Mesenchymal stem cell (in vitro differentiated cells and primary cell): ENCODE measurements at regions not wholly inside any gene's neighbourhood (a gene's known extent, or its start where the extent isn't known, plus 50 kb on each side); places are given as distances from the start of the nearest gene placed in this dataset.

Source experiments
- DNase-seq: peaks from one replicate; pipeline ENCODE4 v3.0.0-alpha.2; 2013
- H2AFZ ChIP-seq: one replicate; pipeline ENCODE4 v1.6.1; 2013; ENCODE audit warnings: low read depth, mild to moderate bottlenecking, control low read depth, inconsistent platforms, low read length, moderate library complexity
- H2AK5ac ChIP-seq: 2 replicates; pipeline ENCODE4 v1.6.1; 2013; ENCODE audit warnings: low read length, moderate library complexity, mild to moderate bottlenecking, inconsistent platforms; ENCODE audit not compliant: severe bottlenecking
- H2BK120ac ChIP-seq: one replicate; pipeline ENCODE4 v1.6.1; 2013; ENCODE audit warnings: low read depth, mild to moderate bottlenecking, inconsistent platforms, low read length, moderate library complexity
- H2BK12ac ChIP-seq, 2 experiments: one replicate each; pipeline ENCODE4 v1.6.1; 2013; ENCODE audit warnings: inconsistent platforms in 2 of 2, low read length in 2 of 2, mild to moderate bottlenecking in 2 of 2, moderate library complexity in 2 of 2, control low read depth in 1 of 2
- H2BK15ac ChIP-seq: one replicate; pipeline ENCODE4 v1.6.1; 2013; ENCODE audit warnings: mild to moderate bottlenecking, low read depth, inconsistent platforms; ENCODE audit not compliant: poor library complexity, severe bottlenecking
- H2BK5ac ChIP-seq: 2 replicates; pipeline ENCODE4 v1.6.1; 2013; ENCODE audit warnings: low read depth, mild to moderate bottlenecking, low read length, control low read depth, inconsistent platforms; ENCODE audit not compliant: poor library complexity, severe bottlenecking
- H3K14ac ChIP-seq, 2 experiments: one replicate each; pipeline ENCODE4 v1.6.1; 2013; ENCODE audit warnings: inconsistent platforms in 2 of 2, low read length in 2 of 2, control low read depth in 1 of 2, mild to moderate bottlenecking in 1 of 2, moderate library complexity in 1 of 2
- H3K18ac ChIP-seq, 2 experiments: one replicate each; pipeline ENCODE4 v1.6.1; 2013; ENCODE audit warnings: inconsistent platforms in 2 of 2, low read length in 2 of 2, control low read depth in 1 of 2, low read depth in 1 of 2, mild to moderate bottlenecking in 1 of 2
- H3K23ac ChIP-seq, 2 experiments: one replicate each; pipeline ENCODE4 v1.6.1; 2013; ENCODE audit warnings: inconsistent platforms in 2 of 2, low read length in 2 of 2, mild to moderate bottlenecking in 2 of 2, moderate library complexity in 2 of 2, control low read depth in 1 of 2
- H3K27ac ChIP-seq: 2 replicates; pipeline ENCODE4 v1.5.1; 2013; ENCODE audit warnings: mild to moderate bottlenecking, moderate library complexity, low read length, control low read depth, inconsistent platforms; ENCODE audit not compliant: poor library complexity, severe bottlenecking
- H3K27me3 ChIP-seq, 2 experiments: 2 replicates each; pipeline versions ENCODE4 v1.6.1 to v1.7.0; 2013; ENCODE audit warnings: low read length in 2 of 2, mild to moderate bottlenecking in 2 of 2, moderate library complexity in 2 of 2, control low read depth in 1 of 2, inconsistent platforms in 1 of 2; ENCODE audit not compliant: control insufficient read depth in 1 of 2, insufficient read depth in 1 of 2
- H3K36me3 ChIP-seq, 2 experiments: 2 replicates each; pipeline versions ENCODE4 v1.6.1 to v1.7.0; 2013; ENCODE audit warnings: low read length in 2 of 2, control low read depth in 1 of 2, inconsistent platforms in 1 of 2, low read depth in 1 of 2, mild to moderate bottlenecking in 1 of 2; ENCODE audit not compliant: insufficient read depth in 2 of 2, control insufficient read depth in 1 of 2
- H3K4ac ChIP-seq, 2 experiments: one replicate each; pipeline ENCODE4 v1.6.1; 2013; ENCODE audit warnings: inconsistent platforms in 2 of 2, low read length in 2 of 2, mild to moderate bottlenecking in 2 of 2, moderate library complexity in 2 of 2, control low read depth in 1 of 2, low read depth in 1 of 2
- H3K4me1 ChIP-seq: 2 replicates; pipeline ENCODE4 v1.6.1; 2013; ENCODE audit warnings: low read depth, low read length, control low read depth; ENCODE audit not compliant: control insufficient read depth, insufficient read depth
- H3K4me2 ChIP-seq: 2 replicates; pipeline ENCODE4 v1.6.1; 2013; ENCODE audit warnings: low read length, mild to moderate bottlenecking, inconsistent platforms; ENCODE audit not compliant: poor library complexity, severe bottlenecking
- H3K4me3 ChIP-seq, 2 experiments: 2 replicates each; pipeline versions ENCODE4 v1.5.1 to v1.7.0; 2013; ENCODE audit warnings: low read length in 2 of 2, mild to moderate bottlenecking in 2 of 2, control low read depth in 1 of 2, low read depth in 1 of 2; ENCODE audit not compliant: insufficient read depth in 1 of 2
- H3K79me1 ChIP-seq: replicated peaks from 2 replicates; pipeline ENCODE4 v1.6.1; 2013; ENCODE audit warnings: mild to moderate bottlenecking, control low read depth, low read length, inconsistent platforms; ENCODE audit not compliant: poor library complexity, severe bottlenecking
- H3K9ac ChIP-seq: 2 replicates; pipeline ENCODE4 v1.7.0; 2013; ENCODE audit warnings: mild to moderate bottlenecking, low read length, moderate library complexity
- H3K9me3 ChIP-seq: 2 replicates; pipeline ENCODE4 v1.7.0; 2013; ENCODE audit warnings: mild to moderate bottlenecking, low read length; ENCODE audit not compliant: control insufficient read depth
- H4K8ac ChIP-seq: one replicate; pipeline ENCODE4 v1.6.1; 2013; ENCODE audit warnings: inconsistent platforms, mild to moderate bottlenecking, low read length, moderate library complexity
- H4K91ac ChIP-seq: one replicate; pipeline ENCODE4 v1.6.1; 2013; ENCODE audit warnings: mild to moderate bottlenecking, low read length, inconsistent platforms
- WGBS: methylation state at CpG from one replicate; pipeline ENCODE4 v1.1.7; 2013; ENCODE audit warnings: mixed read lengths; 5-methylcytosine and 5-hydroxymethylcytosine counted together

DNA sequence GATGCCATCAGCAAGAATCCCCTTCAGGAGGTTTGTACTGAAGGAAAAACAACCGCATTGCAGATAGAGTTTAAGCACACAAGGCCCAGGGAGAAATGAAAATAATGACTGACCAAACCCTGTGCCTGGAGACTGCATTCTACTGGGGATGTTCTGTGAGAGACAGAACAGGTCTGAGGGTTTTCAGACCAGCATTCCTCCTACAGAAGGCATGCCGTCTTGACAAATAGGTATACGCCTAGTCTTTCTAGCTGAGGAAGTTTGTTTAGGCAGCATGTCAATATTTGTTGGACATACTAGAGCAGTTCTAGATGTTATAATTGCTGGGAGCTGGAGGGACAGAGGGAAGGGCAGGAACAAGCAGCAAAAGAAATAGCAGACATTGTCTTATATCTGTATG lies 68.4 kb upstream of the SCOC start:
- WGBS = 89% methylated on average over 3 of the region's 3 CpGs
- H2BK15ac ChIP-seq = no peak overlapping the region
- no peaks in the 10 kb centered on the region for H3K27me3 ChIP-seq
- H3K18ac ChIP-seq = no peak overlapping the region
- H3K79me1 ChIP-seq = no peaks in the 10 kb centered on the region
- no peak overlapping the region for H2AFZ ChIP-seq
- peaks cover 14% of the 10 kb centered on the region for H3K4me1 ChIP-seq
- H3K4me2 ChIP-seq = no peak overlapping the region
- H3K4ac ChIP-seq = no peak overlapping the region
- H3K9ac ChIP-seq = no peak overlapping the region
- H2BK5ac ChIP-seq = no peak overlapping the region
- H2BK120ac ChIP-seq = no peak overlapping the region
- no peak overlapping the region for H3K14ac ChIP-seq
- no peak overlapping the region for H4K8ac ChIP-seq
- no peak overlapping the region for H2AK5ac ChIP-seq
- H3K4me3 ChIP-seq = no peak overlapping the region
- no peak overlapping the region for H4K91ac ChIP-seq
- peak overlapping the region in 1 of 2 experiments; percentile 33 for H2BK12ac ChIP-seq
- H3K9me3 ChIP-seq = no peaks in the 10 kb centered on the region
- no peak overlapping the region for H3K27ac ChIP-seq
- no peak overlapping the region for H3K23ac ChIP-seq
- no peak for DNase-seq
- H3K36me3 ChIP-seq = no peaks in the 10 kb centered on the region

DNA sequence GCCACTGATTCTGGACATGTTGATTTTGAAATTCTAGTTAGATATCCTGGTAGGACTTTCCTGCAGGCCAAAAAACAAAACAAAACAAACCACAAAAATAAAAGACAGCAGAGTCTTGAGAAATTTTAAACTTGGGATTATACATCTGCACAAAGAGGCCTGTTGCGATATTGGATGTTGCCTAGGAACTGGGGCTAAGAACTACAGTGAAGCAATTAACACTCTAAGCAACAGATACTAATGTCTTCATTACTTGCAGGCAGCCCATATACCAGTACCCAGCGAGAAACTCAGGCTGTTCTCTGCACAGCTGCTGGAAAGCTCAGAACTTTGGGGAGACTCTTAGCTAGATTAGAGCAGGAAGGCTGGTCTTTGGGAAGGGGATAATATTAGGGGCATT lies 69.1 kb upstream of the SCOC start:
- WGBS = no CpG with 5 or more reads among the region's 2 CpGs
- Histone ChIP-seq H2BK15ac (no peak overlapping the region), H3K14ac (no peak overlapping the region), H3K4me2 (no peak overlapping the region), H3K27me3 (no peaks in the 10 kb centered on the region), H3K4me1 (peaks cover 16% of the 10 kb centered on the region), H2BK5ac (no peak overlapping the region), H2BK12ac (no peak overlapping the region), H3K9me3 (no peaks in the 10 kb centered on the region), H3K23ac (no peak overlapping the region), H2AK5ac (no peak overlapping the region), H3K18ac (no peak overlapping the region), H3K9ac (no peak overlapping the region), H3K4ac (no peak overlapping the region), H3K4me3 (no peak overlapping the region), H4K8ac (no peak overlapping the region), H2BK120ac (no peak overlapping the region), H3K27ac (no peak overlapping the region), H3K79me1 (no peaks in the 10 kb centered on the region), H2AFZ (no peak overlapping the region), H3K36me3 (no peaks in the 10 kb centered on the region), H4K91ac (no peak overlapping the region)
- no peak for DNase-seq

DNA sequence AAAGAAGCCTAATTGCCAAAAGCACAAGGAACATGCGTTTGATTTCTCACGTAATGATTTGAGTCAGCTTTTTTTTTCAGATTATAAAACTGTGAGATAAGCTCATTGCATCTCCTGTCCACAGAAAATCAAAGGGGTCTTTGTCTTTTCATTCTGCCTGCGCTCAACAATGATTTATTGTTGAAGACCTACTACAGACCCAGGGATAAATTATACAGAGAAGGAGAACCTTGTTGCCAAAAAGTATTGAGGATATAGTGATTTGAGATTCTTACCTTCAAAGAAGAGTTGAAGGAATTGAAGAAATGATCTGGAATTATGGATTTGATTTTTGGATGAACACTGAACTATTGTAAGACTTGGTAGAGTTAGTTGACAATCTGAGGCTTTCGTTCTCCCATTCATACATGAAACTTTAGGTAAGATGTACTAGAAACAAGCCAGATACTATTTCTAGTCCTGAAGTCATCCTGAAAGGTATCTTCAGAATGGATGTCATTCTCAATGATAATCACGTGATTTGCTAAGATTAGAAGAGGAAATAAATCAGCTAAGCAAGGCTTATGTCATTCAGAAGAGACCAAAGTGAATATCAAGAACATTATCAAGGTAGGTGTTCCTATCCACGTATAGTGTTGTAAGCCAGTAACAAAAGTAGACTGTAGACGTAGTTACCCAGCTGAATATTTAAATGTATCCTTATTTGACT lies 71.1 kb upstream of the SCOC start:
- Histone ChIP-seq H2BK5ac (no peak overlapping the region), H3K27ac (no peak overlapping the region), H3K36me3 (no peaks in the 10 kb centered on the region), H3K4me2 (no peak overlapping the region), H2AFZ (no peak overlapping the region), H3K18ac (no peak overlapping the region), H2BK12ac (no peak overlapping the region), H2BK120ac (no peak overlapping the region), H3K23ac (no peak overlapping the region), H4K91ac (no peak overlapping the region), H2AK5ac (no peak overlapping the region), H3K27me3 (no peaks in the 10 kb centered on the region), H3K14ac (no peak overlapping the region), H3K79me1 (no peaks in the 10 kb centered on the region), H3K4me3 (no peak overlapping the region), H2BK15ac (no peak overlapping the region), H3K4me1 (peaks cover 8% of the 10 kb centered on the region), H3K4ac (no peak overlapping the region), H4K8ac (no peak overlapping the region), H3K9ac (no peak overlapping the region), H3K9me3 (no peaks in the 10 kb centered on the region)
- no peak for DNase-seq
- WGBS = 100% methylated on average over 3 of the region's 7 CpGs

DNA sequence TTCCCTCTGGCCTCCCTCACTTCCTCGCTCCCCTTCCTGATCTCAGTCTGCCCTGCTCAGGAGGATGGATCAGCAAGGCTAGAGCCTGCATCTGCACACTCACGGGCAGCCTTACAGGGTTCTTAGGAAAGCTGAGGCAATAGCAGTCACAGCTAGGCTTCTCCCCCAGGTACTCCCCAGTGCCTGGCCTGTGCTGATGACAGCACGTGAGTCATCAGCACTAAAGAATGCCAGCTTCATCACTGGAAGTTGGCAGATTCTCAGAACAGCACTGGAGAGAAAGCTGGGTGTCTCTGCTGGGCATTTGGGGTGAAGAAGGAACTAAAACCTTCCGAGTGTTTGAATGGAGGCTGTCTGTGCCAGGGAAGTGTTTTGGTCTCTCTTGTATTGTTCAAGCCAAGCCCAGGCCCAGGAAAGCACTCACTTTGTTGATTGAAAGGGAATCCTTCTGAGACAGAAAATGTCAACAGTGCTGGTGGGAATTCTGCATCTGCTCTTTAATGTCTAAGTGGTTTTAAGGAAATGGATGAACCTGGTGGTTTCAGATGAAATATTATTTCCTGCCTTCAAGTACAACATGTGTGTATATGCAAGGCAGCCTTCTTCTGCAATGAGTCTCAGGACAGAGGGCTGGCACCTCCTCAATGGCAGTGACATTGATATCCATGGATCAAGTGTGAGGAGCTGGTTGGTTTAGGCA lies 73.0 kb upstream of the SCOC start:
- Histone ChIP-seq H2BK12ac (no peak overlapping the region), H3K4me1 (peaks cover 12% of the 10 kb centered on the region), H2AFZ (no peak overlapping the region), H3K79me1 (no peaks in the 10 kb centered on the region), H4K8ac (peak overlapping the region; percentile 89), H3K18ac (peak overlapping the region in 1 of 2 experiments; percentile 6), H3K14ac (no peak overlapping the region), H2BK15ac (peak overlapping the region; percentile 6), H4K91ac (no peak overlapping the region), H3K9me3 (no peaks in the 10 kb centered on the region), H2BK120ac (no peak overlapping the region), H3K9ac (no peak overlapping the region), H3K36me3 (no peaks in the 10 kb centered on the region), H3K23ac (no peak overlapping the region), H2AK5ac (no peak overlapping the region), H3K27me3 (no peaks in the 10 kb centered on the region), H3K4me3 (no peak overlapping the region), H3K4me2 (no peak overlapping the region), H2BK5ac (no peak overlapping the region), H3K27ac (no peak overlapping the region), H3K4ac (no peak overlapping the region)
- 38% methylated on average over 4 of the region's 4 CpGs for WGBS
- peak; percentile 69 for DNase-seq
